ENCODE measurements at regions not wholly inside any gene's neighbourhood (a gene's known extent, or its start where the extent isn't known, plus 50 kb on each side); places are given as distances from the start of the nearest gene placed in this dataset.
"Not testable (repeated sequence)": the region's sequence is repeated elsewhere in the genome, so short reads cannot be mapped to it uniquely, and the experiment has no call there.

- Histone ChIP-seq H3K9me3 (peaks cover 0 to 6% of the 10 kb centered on the region in 2 donors), H3K36me3 (no peaks in the 10 kb centered on the region), H3K4me1 (no peaks in the 10 kb centered on the region), H3K4me3 (no peak overlapping the region), H3K27me3 (no peaks in the 10 kb centered on the region), H3K27ac (no peak overlapping the region)
- no peak for DNase-seq (ENCODE audit: low spot score)
- no peak for TF ChIP-seq CTCF (IDR thresholded peaks at IDR 0.05)
Measured at GRCh38 chrX:40853816-40854123, 118.4 kb upstream of the MED14 start.

GRCh38 chrX:40854242-40854641, 118.9 kb upstream of the MED14 start:
- H3K27ac ChIP-seq, result no peak overlapping the region
- no peaks in the 10 kb centered on the region for H3K4me1 ChIP-seq
- no peaks in the 10 kb centered on the region for H3K36me3 ChIP-seq
- no peak for TF ChIP-seq CTCF (IDR thresholded peaks at IDR 0.05)
- no peak for DNase-seq (ENCODE audit: low spot score)
- H3K27me3 ChIP-seq, result no peaks in the 10 kb centered on the region
- H3K9me3 ChIP-seq, result peaks cover 0 to 6% of the 10 kb centered on the region in 2 donors
- no peak overlapping the region for H3K4me3 ChIP-seq

GRCh38 chrX:40855411-40855810, 120.1 kb upstream of the MED14 start:
- H3K4me3 ChIP-seq, result no peak overlapping the region
- no peaks in the 10 kb centered on the region for H3K27me3 ChIP-seq
- no peak for TF ChIP-seq CTCF (IDR thresholded peaks at IDR 0.05)
- H3K9me3 ChIP-seq, result peaks cover 0 to under 1% of the 10 kb centered on the region in 2 donors
- no peaks in the 10 kb centered on the region for H3K36me3 ChIP-seq
- no peaks in the 10 kb centered on the region for H3K4me1 ChIP-seq
- H3K27ac ChIP-seq, result no peak overlapping the region
- no peak for DNase-seq (ENCODE audit: low spot score)

GRCh38 chrX:40855932-40856515, 120.7 kb upstream of the MED14 start:
- Histone ChIP-seq H3K9me3 (no peaks in the 10 kb centered on the region), H3K36me3 (no peaks in the 10 kb centered on the region), H3K4me3 (no peak overlapping the region), H3K27ac (no peak overlapping the region), H3K27me3 (no peaks in the 10 kb centered on the region), H3K4me1 (no peaks in the 10 kb centered on the region)
- no peak for DNase-seq (ENCODE audit: low spot score)
- no peak for TF ChIP-seq CTCF (IDR thresholded peaks at IDR 0.05)

- H3K4me1 ChIP-seq; H3K36me3 ChIP-seq; H3K27me3 ChIP-seq; H3K27ac ChIP-seq; H3K4me3 ChIP-seq; DNase-seq (ENCODE audit: low spot score); H3K9me3 ChIP-seq: not testable (repeated sequence)
Measured at GRCh38 chrX:40861952-40862554, 126.7 kb upstream of the MED14 start.

GRCh38 chrX:40863260-40863659, 127.9 kb upstream of the MED14 start:
- H3K36me3 ChIP-seq; DNase-seq (ENCODE audit: low spot score); H3K27ac ChIP-seq; H3K27me3 ChIP-seq; H3K9me3 ChIP-seq; H3K4me3 ChIP-seq: not testable (repeated sequence)
- peaks cover 0 to 13% of the 10 kb centered on the region in 2 donors for H3K4me1 ChIP-seq

- Histone ChIP-seq H3K4me3 (no peak overlapping the region), H3K9me3 (no peaks in the 10 kb centered on the region), H3K36me3 (no peaks in the 10 kb centered on the region), H3K27me3 (no peaks in the 10 kb centered on the region), H3K4me1 (peaks cover 0 to 13% of the 10 kb centered on the region in 2 donors), H3K27ac (no peak overlapping the region)
- TF ChIP-seq CTCF (IDR thresholded peaks at IDR 0.05), result no peak
- DNase-seq (ENCODE audit: low spot score), result no peak
Measured at GRCh38 chrX:40863671-40864070, 128.3 kb upstream of the MED14 start.
